HL-60 (cell line): ENCODE measurements at regions not wholly inside any gene's neighbourhood (a gene's known extent, or its start where the extent isn't known, plus 50 kb on each side); places are given as distances from the start of the nearest gene placed in this dataset.

Source experiments
- DNase-seq, 2 experiments: peaks; one replicate each; pipeline ENCODE4 v3.0.0-alpha.2; 2010 to 2020; ENCODE audit warnings: low read depth in 1 of 2, low spot score in 1 of 2
- H3K27ac ChIP-seq: fragments of 250-450 bp; sonication (Bioruptor Pico); replicated peaks from 2 replicates; pipeline ENCODE4 v1.5.1; 2020; ENCODE audit warnings: mild to moderate bottlenecking, moderate library complexity
- H3K27me3 ChIP-seq: fragments of 250-450 bp; sonication (Bioruptor Pico); 2 replicates; pipeline ENCODE4 v1.5.1; 2021; ENCODE audit warnings: mild to moderate bottlenecking, moderate library complexity; ENCODE audit not compliant: insufficient read depth, poor library complexity, severe bottlenecking
- H3K4me3 ChIP-seq: replicated peaks from 2 replicates; pipeline ENCODE4 v1.5.1; 2011; ENCODE audit warnings: mild to moderate bottlenecking, control low read depth, low read length; ENCODE audit not compliant: insufficient read depth
- GABPA ChIP-seq: IDR thresholded peaks from 2 replicates; pipeline ENCODE4 v1.6.1; 2012; ENCODE audit warnings: low read depth
- POLR2AphosphoS5 ChIP-seq: IDR thresholded peaks from 2 replicates; pipeline ENCODE4 v1.6.1; 2012; ENCODE audit warnings: low read depth
- REST ChIP-seq: IDR thresholded peaks from 2 replicates; pipeline ENCODE4 v1.6.1; 2012; ENCODE audit warnings: low read depth; ENCODE audit not compliant: insufficient replicate concordance
- SPI1 ChIP-seq: IDR thresholded peaks from 2 replicates; pipeline ENCODE4 v1.6.1; 2012; ENCODE audit warnings: low read depth, mild to moderate bottlenecking, borderline replicate concordance
- TF ChIP-seq, protein P1 (sequence below): IDR thresholded peaks from one replicate; pipeline ENCODE4 v1.5.1; 2011; ENCODE audit warnings: low read length, control low read depth, inconsistent platforms; ENCODE audit not compliant: insufficient read depth

GRCh38 chrX:67050760-67051159, 411.9 kb upstream of the EDA2R start:
- Histone ChIP-seq H3K4me3 (no peak overlapping the region), H3K27ac (no peak overlapping the region), H3K27me3 (no peaks in the 10 kb centered on the region)
- TF ChIP-seq POLR2AphosphoS5 (no peak), SPI1 (no peak), GABPA (no peak), REST (no peak)
- TF ChIP-seq, protein P1, sequence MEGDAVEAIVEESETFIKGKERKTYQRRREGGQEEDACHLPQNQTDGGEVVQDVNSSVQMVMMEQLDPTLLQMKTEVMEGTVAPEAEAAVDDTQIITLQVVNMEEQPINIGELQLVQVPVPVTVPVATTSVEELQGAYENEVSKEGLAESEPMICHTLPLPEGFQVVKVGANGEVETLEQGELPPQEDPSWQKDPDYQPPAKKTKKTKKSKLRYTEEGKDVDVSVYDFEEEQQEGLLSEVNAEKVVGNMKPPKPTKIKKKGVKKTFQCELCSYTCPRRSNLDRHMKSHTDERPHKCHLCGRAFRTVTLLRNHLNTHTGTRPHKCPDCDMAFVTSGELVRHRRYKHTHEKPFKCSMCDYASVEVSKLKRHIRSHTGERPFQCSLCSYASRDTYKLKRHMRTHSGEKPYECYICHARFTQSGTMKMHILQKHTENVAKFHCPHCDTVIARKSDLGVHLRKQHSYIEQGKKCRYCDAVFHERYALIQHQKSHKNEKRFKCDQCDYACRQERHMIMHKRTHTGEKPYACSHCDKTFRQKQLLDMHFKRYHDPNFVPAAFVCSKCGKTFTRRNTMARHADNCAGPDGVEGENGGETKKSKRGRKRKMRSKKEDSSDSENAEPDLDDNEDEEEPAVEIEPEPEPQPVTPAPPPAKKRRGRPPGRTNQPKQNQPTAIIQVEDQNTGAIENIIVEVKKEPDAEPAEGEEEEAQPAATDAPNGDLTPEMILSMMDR = no peak
- no peak for DNase-seq

GRCh38 chrX:67044866-67045265, 406.0 kb upstream of the EDA2R start:
- Histone ChIP-seq H3K4me3 (no peak overlapping the region), H3K27me3 (no peaks in the 10 kb centered on the region), H3K27ac (no peak overlapping the region)
- TF ChIP-seq SPI1 (no peak), REST (no peak), POLR2AphosphoS5 (no peak), GABPA (no peak)
- TF ChIP-seq, protein P1 = no peak
- no peak for DNase-seq

DNA sequence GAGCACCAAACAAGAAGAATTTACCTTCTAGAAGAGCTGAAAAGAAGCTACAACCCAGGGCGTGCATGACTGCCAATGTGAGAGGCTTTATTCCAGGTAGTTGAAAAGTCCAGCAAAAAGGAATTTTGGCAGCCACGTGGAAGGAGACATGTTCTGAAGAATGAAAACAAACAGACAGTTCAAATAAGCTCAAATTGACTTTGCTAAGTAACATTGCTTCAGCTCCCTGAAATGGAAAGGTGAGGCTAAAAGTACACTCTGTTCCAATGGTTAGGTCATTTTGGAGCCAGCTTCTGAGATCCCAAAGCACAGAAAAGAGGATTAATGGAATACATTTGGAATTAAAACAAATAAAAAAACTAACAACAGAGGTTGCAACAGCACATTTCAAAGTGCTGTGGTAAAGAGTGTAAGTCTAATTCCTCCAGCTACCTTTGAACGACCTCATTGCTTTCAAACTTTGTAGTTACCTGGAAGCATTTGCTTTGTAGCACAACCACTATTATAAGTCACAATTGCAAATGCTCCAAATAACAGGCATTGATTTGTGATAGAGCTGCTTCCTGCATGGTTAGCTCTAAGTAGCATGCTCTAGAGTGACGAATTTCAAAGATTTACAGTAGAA, 405.3 kb upstream of the EDA2R start:
- Histone ChIP-seq H3K4me3 (no peak overlapping the region), H3K27ac (no peak overlapping the region), H3K27me3 (no peaks in the 10 kb centered on the region)
- no peak for DNase-seq
- TF ChIP-seq GABPA (no peak), SPI1 (no peak), POLR2AphosphoS5 (no peak), REST (no peak)
- TF ChIP-seq, protein P1 = no peak
